Esophagus squamous epithelium (tissue), 5 donors: ENCODE measurements at regions not wholly inside any gene's neighbourhood (a gene's known extent, or its start where the extent isn't known, plus 50 kb on each side); places are given as distances from the start of the nearest gene placed in this dataset.

Experiments
- DNase-seq: peaks from one replicate; lab custom pipeline; 2025; lab: John Stamatoyannopoulos, UW
- H3K27ac ChIP-seq, 4 donors: fragments of 200-600 bp; sonication (generic); one replicate each; pipeline ENCODE4 v1.5.1; 2016 to 2019; ENCODE audit warnings: mild to moderate bottlenecking in 1 of 4
- H3K27me3 ChIP-seq, 4 donors: fragments of 200-600 bp; sonication (generic); 1 replicate in 3 of 4; 2 replicates in 1 of 4; pipeline versions ENCODE4 v1.5.1 to v1.6.0; 2017 to 2021; ENCODE audit warnings: antibody characterized with exemption in 1 of 4
- H3K36me3 ChIP-seq, 3 donors: fragments of 200-600 bp; sonication (generic); one replicate each; pipeline ENCODE4 v1.5.1; 2016 to 2019
- H3K4me1 ChIP-seq, 3 donors: fragments of 200-600 bp; sonication (generic); one replicate each; pipeline ENCODE4 v1.5.1; 2017 to 2019
- H3K4me3 ChIP-seq, 4 donors: fragments of 200-600 bp; sonication (generic); 1 replicate in 3 of 4; 2 replicates in 1 of 4; pipeline ENCODE4 v1.5.1; 2016 to 2019; ENCODE audit warnings: mild to moderate bottlenecking in 2 of 4, moderate library complexity in 1 of 4
- H3K9me3 ChIP-seq, 3 donors: fragments of 200-600 bp; sonication (generic); one replicate each; pipeline ENCODE4 v1.5.1; 2016 to 2019
- POLR2A ChIP-seq, 4 donors: fragments of 450-650 bp; IDR thresholded peaks; one replicate each; pipeline ENCODE4 v1.6.1; 2017; ENCODE audit warnings: antibody characterized with exemption in 4 of 4, mild to moderate bottlenecking in 4 of 4, moderate library complexity in 3 of 4
- WGBS, 2 donors: methylation state at CpG; one replicate each; pipeline ENCODE4 v1.1.5; 2018; 5-methylcytosine and 5-hydroxymethylcytosine counted together
- intact Hi-C: fragments of 100-400 bp; cut with DNase I; formaldehyde crosslinking; loops from one replicate; pipeline ENCODE4 v1.15.0; 2022
- TF ChIP-seq, protein P1 (sequence below), 6 experiments: fragments of 450-650 bp in 4 of 6; fragments of 200-600 bp in 2 of 6; sonication (generic) in 2 of 6; IDR thresholded peaks; one replicate each; pipeline ENCODE4 v1.5.1; 2016 to 2019; ENCODE audit warnings: antibody characterized with exemption in 6 of 6, mild to moderate bottlenecking in 4 of 6, moderate library complexity in 4 of 6
- donor health status: DM: yes; HTN: yes; CAD: no.

DNA sequence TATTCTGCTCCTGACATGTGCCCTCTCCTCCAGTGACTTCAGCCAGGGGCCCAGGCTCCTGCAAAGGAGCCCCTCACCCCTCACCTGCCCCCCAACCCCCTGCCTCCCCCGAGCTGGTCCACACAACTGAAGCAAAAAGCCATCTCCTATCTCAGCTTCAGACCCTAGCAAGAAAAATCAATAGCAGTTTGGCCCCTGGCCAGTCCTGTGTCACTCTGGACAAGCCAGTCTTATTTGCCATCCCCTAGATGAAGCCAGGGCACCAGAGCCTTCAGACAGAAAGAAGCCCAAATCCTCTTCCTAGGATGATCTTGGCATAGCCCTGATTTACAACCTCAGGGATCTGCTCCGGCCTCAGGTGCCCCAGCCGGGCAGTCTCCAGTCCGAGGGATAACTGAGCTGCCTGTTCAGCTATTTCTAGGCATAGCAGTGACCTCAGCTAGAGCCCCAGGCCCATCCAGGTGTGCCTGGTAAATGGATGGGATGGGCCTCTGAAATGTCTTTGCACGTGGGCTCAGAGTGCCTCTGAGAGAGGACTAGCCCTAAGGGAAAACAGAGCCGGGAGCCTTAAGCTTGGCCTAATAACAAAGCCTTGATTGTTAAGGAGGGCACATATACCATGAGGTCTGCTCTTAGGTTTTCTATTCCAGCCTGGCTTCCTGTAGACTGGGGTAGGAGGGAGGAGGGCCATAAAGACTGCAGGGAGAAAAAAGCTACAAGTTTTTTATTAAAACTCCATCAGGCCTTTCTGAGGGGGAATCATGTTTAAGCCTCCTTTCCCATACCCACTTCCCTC is 242.0 kb downstream of the SHQ1 start:
- Histone ChIP-seq H3K27me3 (no peaks in the 10 kb centered on the region), H3K27ac (no peak overlapping the region), H3K36me3 (no peaks in the 10 kb centered on the region), H3K9me3 (no peaks in the 10 kb centered on the region), H3K4me3 (no peak overlapping the region), H3K4me1 (peaks cover 0 to 18% (median 0%) of the 10 kb centered on the region in 3 donors)
- WGBS, 2 donors, result 63 to 70% methylated on average over 2 to 5 of the region's 6 CpGs
- no peak for DNase-seq
- no peak for TF ChIP-seq POLR2A (IDR thresholded peaks at IDR 0.05)
- TF ChIP-seq, protein P1, sequence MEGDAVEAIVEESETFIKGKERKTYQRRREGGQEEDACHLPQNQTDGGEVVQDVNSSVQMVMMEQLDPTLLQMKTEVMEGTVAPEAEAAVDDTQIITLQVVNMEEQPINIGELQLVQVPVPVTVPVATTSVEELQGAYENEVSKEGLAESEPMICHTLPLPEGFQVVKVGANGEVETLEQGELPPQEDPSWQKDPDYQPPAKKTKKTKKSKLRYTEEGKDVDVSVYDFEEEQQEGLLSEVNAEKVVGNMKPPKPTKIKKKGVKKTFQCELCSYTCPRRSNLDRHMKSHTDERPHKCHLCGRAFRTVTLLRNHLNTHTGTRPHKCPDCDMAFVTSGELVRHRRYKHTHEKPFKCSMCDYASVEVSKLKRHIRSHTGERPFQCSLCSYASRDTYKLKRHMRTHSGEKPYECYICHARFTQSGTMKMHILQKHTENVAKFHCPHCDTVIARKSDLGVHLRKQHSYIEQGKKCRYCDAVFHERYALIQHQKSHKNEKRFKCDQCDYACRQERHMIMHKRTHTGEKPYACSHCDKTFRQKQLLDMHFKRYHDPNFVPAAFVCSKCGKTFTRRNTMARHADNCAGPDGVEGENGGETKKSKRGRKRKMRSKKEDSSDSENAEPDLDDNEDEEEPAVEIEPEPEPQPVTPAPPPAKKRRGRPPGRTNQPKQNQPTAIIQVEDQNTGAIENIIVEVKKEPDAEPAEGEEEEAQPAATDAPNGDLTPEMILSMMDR (IDR thresholded peaks at IDR 0.05), result no peak
- intact Hi-C loops, result no loop called here

DNA sequence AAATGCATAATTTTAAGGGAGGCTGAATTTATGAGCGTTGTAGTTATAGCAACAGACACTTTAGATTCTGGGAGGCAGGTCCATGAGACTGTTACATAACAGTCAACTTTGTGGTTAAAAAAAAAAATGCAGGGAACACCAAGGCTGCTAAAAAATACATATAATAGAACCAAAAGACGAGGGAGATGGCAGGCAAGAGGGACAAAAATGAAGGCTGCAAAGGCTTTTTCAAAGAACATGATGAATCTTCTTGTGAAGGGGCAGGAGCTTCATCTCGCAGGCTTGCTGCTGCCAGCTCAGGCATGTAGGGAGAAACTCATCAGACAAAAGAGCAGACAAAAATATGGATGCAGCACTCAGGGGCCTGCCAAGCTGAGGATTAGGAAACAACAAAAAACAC is 243.9 kb downstream of the SHQ1 start:
- Histone ChIP-seq H3K9me3 (no peaks in the 10 kb centered on the region), H3K4me1 (peaks cover 0 to 18% (median 0%) of the 10 kb centered on the region in 3 donors), H3K27me3 (peaks cover 0 to 5% (median 0%) of the 10 kb centered on the region in 4 donors), H3K36me3 (no peaks in the 10 kb centered on the region), H3K27ac (no peak overlapping the region), H3K4me3 (no peak overlapping the region)
- intact Hi-C loops, result no loop called here
- DNase-seq, result no peak
- WGBS, 2 donors, result 11 to 34% methylated on average over 3 of the region's 3 CpGs
- TF ChIP-seq, protein P1 (IDR thresholded peaks at IDR 0.05), result no peak
- TF ChIP-seq POLR2A (IDR thresholded peaks at IDR 0.05), result no peak

DNA sequence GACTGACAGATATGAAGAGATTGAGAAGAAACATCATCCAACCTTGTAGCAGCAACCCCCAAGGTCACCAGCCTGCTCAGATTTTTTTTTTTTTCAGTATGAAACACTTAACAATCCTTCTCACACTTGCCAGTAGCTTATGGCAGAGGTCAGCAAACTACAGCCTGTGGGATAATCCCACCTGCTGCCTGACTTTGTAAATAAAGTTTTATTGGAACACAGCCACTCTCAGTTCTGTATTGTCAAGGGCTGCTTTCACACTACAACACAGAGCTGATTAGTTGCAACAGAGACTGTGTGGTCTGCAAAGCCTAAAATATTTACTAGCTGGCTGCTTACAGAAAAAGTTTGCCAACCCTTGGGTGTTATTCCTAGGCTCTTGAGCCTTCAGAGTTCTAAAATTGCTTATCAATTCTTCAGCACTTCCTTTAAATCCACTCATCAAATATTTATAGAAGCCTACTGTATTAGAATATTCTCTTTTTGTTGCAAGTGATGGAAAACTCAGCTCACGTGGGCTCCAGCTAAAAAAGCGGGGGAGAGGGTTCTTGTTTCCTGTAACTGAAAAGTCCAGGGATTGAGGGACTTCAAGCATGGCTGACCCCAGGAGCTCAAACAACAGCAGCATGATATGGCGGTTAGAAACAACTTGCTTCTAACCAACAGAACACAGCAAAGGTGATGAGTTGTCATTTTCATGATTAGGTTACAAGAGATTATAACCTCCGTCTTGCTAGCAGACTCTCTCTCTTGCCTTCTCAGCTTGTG is 246.1 kb downstream of the SHQ1 start:
- intact Hi-C loops, result no loop called here
- no peak for TF ChIP-seq POLR2A (IDR thresholded peaks at IDR 0.05)
- TF ChIP-seq, protein P1 (IDR thresholded peaks at IDR 0.05), result no peak
- Histone ChIP-seq H3K4me3 (no peak overlapping the region), H3K9me3 (no peaks in the 10 kb centered on the region), H3K27ac (no peak overlapping the region), H3K27me3 (peaks cover 0 to 20% (median 0%) of the 10 kb centered on the region in 4 donors), H3K36me3 (no peaks in the 10 kb centered on the region), H3K4me1 (peaks cover 0 to 21% (median 0%) of the 10 kb centered on the region in 3 donors)
- DNase-seq, result no peak
- 79 to 87% methylated on average over 4 of the region's 4 CpGs for WGBS, 2 donors

DNA sequence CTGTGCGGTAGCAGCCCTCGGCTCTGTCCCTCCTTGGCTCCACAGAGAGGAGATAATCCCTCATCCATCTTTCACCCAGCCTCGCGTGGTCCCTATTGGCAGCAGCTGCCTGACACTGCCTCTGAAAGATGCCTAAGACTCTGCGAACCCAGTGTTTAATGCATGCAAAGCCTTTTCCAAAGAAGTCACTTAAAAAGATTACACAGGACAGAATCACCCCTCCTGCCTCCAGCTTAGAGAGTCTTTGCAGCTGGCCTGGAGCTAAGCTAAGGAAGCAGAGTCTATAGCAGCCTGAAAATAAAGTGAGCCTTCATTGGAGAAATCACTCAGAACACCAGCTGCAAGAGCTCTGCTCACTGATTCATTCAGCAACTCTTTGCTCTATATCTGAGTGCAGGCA is 247.2 kb downstream of the SHQ1 start:
- Histone ChIP-seq H3K9me3 (no peaks in the 10 kb centered on the region), H3K27me3 (peaks cover 0 to 29% (median 0%) of the 10 kb centered on the region in 4 donors), H3K4me3 (no peak overlapping the region), H3K27ac (no peak overlapping the region), H3K36me3 (no peaks in the 10 kb centered on the region), H3K4me1 (peaks cover 0 to 21% (median 0%) of the 10 kb centered on the region in 3 donors)
- WGBS, 2 donors, result 71 to 92% methylated on average over 4 to 5 of the region's 5 CpGs
- DNase-seq, result no peak
- TF ChIP-seq POLR2A (IDR thresholded peaks at IDR 0.05), result no peak
- TF ChIP-seq, protein P1 (IDR thresholded peaks at IDR 0.05), result no peak
- intact Hi-C loops, result no loop called here

- intact Hi-C loops, result no loop called here
- DNase-seq, result no peak
- WGBS, 2 donors, result 39 to 55% methylated on average over 2 to 5 of the region's 5 CpGs
Observed at GRCh38 chr3:72597756-72598195, 250.5 kb downstream of the SHQ1 start.

More at GRCh38 chr3:72597756-72598195, 250.5 kb downstream of the SHQ1 start:
- H3K4me3 ChIP-seq, result no peak overlapping the region
- no peak overlapping the region for H3K27ac ChIP-seq
- no peaks in the 10 kb centered on the region for H3K36me3 ChIP-seq
- no peak for TF ChIP-seq POLR2A (IDR thresholded peaks at IDR 0.05)
- TF ChIP-seq, protein P1 (IDR thresholded peaks at IDR 0.05), result no peak
- H3K27me3 ChIP-seq, result peaks cover 0 to 29% (median 0%) of the 10 kb centered on the region in 4 donors
- no peaks in the 10 kb centered on the region for H3K9me3 ChIP-seq
- peaks cover 0 to 3% (median 0%) of the 10 kb centered on the region in 3 donors for H3K4me1 ChIP-seq
